ENCODE measurements at regions not wholly inside any gene's neighbourhood (a gene's known extent, or its start where the extent isn't known, plus 50 kb on each side); places are given as distances from the start of the nearest gene placed in this dataset.
"Not testable (repeated sequence)": the region's sequence is repeated elsewhere in the genome, so short reads cannot be mapped to it uniquely, and the experiment has no call there.

GRCh38 chr6:150516199-150516598, 83.5 kb upstream of the PLEKHG1 start:
- Histone ChIP-seq H3K27ac (ENCODE audit: low read depth, low read length) (no peak overlapping the region), H3K9ac (ENCODE audit: low read depth in 1 of 3, low read length in 3 of 3) (no peak overlapping the region), H3K4me1 (ENCODE audit: control insufficient read depth in 3 of 3, insufficient read depth in 3 of 3, low read length in 3 of 3) (no peaks in the 10 kb centered on the region), H3K27me3 (ENCODE audit: control insufficient read depth in 3 of 3, insufficient read depth in 3 of 3, low read length in 3 of 3) (no peaks in the 10 kb centered on the region), H3K36me3 (ENCODE audit: control insufficient read depth in 3 of 3, insufficient read depth in 3 of 3, low read length in 3 of 3) (no peaks in the 10 kb centered on the region), H3K9me3 (ENCODE audit: control insufficient read depth in 3 of 3, low read length in 3 of 3) (no peaks in the 10 kb centered on the region), H3K4me3 (ENCODE audit: low read length in 3 of 3) (no peak overlapping the region)

GRCh38 chr6:150517175-150517574, 82.5 kb upstream of the PLEKHG1 start:
- Histone ChIP-seq H3K36me3 (ENCODE audit: control insufficient read depth in 3 of 3, insufficient read depth in 3 of 3, low read length in 3 of 3) (no peaks in the 10 kb centered on the region), H3K27me3 (ENCODE audit: control insufficient read depth in 3 of 3, insufficient read depth in 3 of 3, low read length in 3 of 3) (no peaks in the 10 kb centered on the region), H3K4me1 (ENCODE audit: control insufficient read depth in 3 of 3, insufficient read depth in 3 of 3, low read length in 3 of 3) (no peaks in the 10 kb centered on the region), H3K9me3 (ENCODE audit: control insufficient read depth in 3 of 3, low read length in 3 of 3) (no peaks in the 10 kb centered on the region), H3K9ac (ENCODE audit: low read depth in 1 of 3, low read length in 3 of 3) (no peak overlapping the region), H3K27ac (ENCODE audit: low read depth, low read length) (no peak overlapping the region), H3K4me3 (ENCODE audit: low read length in 3 of 3) (no peak overlapping the region)

GRCh38 chr6:150521482-150521881, 78.2 kb upstream of the PLEKHG1 start:
- Histone ChIP-seq H3K27me3 (ENCODE audit: control insufficient read depth in 3 of 3, insufficient read depth in 3 of 3, low read length in 3 of 3) (no peaks in the 10 kb centered on the region), H3K4me1 (ENCODE audit: control insufficient read depth in 3 of 3, insufficient read depth in 3 of 3, low read length in 3 of 3) (no peaks in the 10 kb centered on the region), H3K9ac (ENCODE audit: low read depth in 1 of 3, low read length in 3 of 3) (no peak overlapping the region), H3K36me3 (ENCODE audit: control insufficient read depth in 3 of 3, insufficient read depth in 3 of 3, low read length in 3 of 3) (no peaks in the 10 kb centered on the region), H3K27ac (ENCODE audit: low read depth, low read length) (no peak overlapping the region), H3K4me3 (ENCODE audit: low read length in 3 of 3) (no peak overlapping the region), H3K9me3 (ENCODE audit: control insufficient read depth in 3 of 3, low read length in 3 of 3) (no peaks in the 10 kb centered on the region)

- not testable (repeated sequence) for H3K27ac ChIP-seq (ENCODE audit: low read depth, low read length); H3K4me1 ChIP-seq (ENCODE audit: control insufficient read depth in 3 of 3, insufficient read depth in 3 of 3, low read length in 3 of 3); H3K36me3 ChIP-seq (ENCODE audit: control insufficient read depth in 3 of 3, insufficient read depth in 3 of 3, low read length in 3 of 3); H3K27me3 ChIP-seq (ENCODE audit: control insufficient read depth in 3 of 3, insufficient read depth in 3 of 3, low read length in 3 of 3); H3K9me3 ChIP-seq (ENCODE audit: control insufficient read depth in 3 of 3, low read length in 3 of 3); H3K9ac ChIP-seq (ENCODE audit: low read depth in 1 of 3, low read length in 3 of 3); H3K4me3 ChIP-seq (ENCODE audit: low read length in 3 of 3)
Measured at GRCh38 chr6:150523216-150523615, 76.5 kb upstream of the PLEKHG1 start.

GRCh38 chr6:150525300-150525699, 74.4 kb upstream of the PLEKHG1 start:
- Histone ChIP-seq H3K4me1 (ENCODE audit: control insufficient read depth in 3 of 3, insufficient read depth in 3 of 3, low read length in 3 of 3) (peaks cover 0 to 2% (median 0%) of the 10 kb centered on the region in 3 donors), H3K4me3 (ENCODE audit: low read length in 3 of 3) (no peak overlapping the region), H3K27ac (ENCODE audit: low read depth, low read length) (no peak overlapping the region), H3K9me3 (ENCODE audit: control insufficient read depth in 3 of 3, low read length in 3 of 3) (no peaks in the 10 kb centered on the region), H3K36me3 (ENCODE audit: control insufficient read depth in 3 of 3, insufficient read depth in 3 of 3, low read length in 3 of 3) (no peaks in the 10 kb centered on the region), H3K9ac (ENCODE audit: low read depth in 1 of 3, low read length in 3 of 3) (no peak overlapping the region), H3K27me3 (ENCODE audit: control insufficient read depth in 3 of 3, insufficient read depth in 3 of 3, low read length in 3 of 3) (no peaks in the 10 kb centered on the region)

GRCh38 chr6:150527100-150527499, 72.6 kb upstream of the PLEKHG1 start:
- H3K9me3 ChIP-seq (ENCODE audit: control insufficient read depth in 3 of 3, low read length in 3 of 3), result no peaks in the 10 kb centered on the region
- no peaks in the 10 kb centered on the region for H3K27me3 ChIP-seq (ENCODE audit: control insufficient read depth in 3 of 3, insufficient read depth in 3 of 3, low read length in 3 of 3)

GRCh38 chr6:150528648-150529285, 70.9 kb upstream of the PLEKHG1 start:
- Histone ChIP-seq H3K9me3 (ENCODE audit: control insufficient read depth in 3 of 3, low read length in 3 of 3) (no peaks in the 10 kb centered on the region), H3K36me3 (ENCODE audit: control insufficient read depth in 3 of 3, insufficient read depth in 3 of 3, low read length in 3 of 3) (no peaks in the 10 kb centered on the region), H3K4me1 (ENCODE audit: control insufficient read depth in 3 of 3, insufficient read depth in 3 of 3, low read length in 3 of 3) (peaks cover 0 to 2% (median 0%) of the 10 kb centered on the region in 3 donors), H3K4me3 (ENCODE audit: low read length in 3 of 3) (no peak overlapping the region), H3K9ac (ENCODE audit: low read depth in 1 of 3, low read length in 3 of 3) (no peak overlapping the region), H3K27ac (ENCODE audit: low read depth, low read length) (no peak overlapping the region), H3K27me3 (ENCODE audit: control insufficient read depth in 3 of 3, insufficient read depth in 3 of 3, low read length in 3 of 3) (no peaks in the 10 kb centered on the region)

More at GRCh38 chr6:150527100-150527499, 72.6 kb upstream of the PLEKHG1 start:
- H3K36me3 ChIP-seq (ENCODE audit: control insufficient read depth in 3 of 3, insufficient read depth in 3 of 3, low read length in 3 of 3), result no peaks in the 10 kb centered on the region
- H3K4me1 ChIP-seq (ENCODE audit: control insufficient read depth in 3 of 3, insufficient read depth in 3 of 3, low read length in 3 of 3), result peaks cover 0 to 2% (median 0%) of the 10 kb centered on the region in 3 donors
- H3K27ac ChIP-seq (ENCODE audit: low read depth, low read length), result no peak overlapping the region
- no peak overlapping the region for H3K4me3 ChIP-seq (ENCODE audit: low read length in 3 of 3)
- no peak overlapping the region for H3K9ac ChIP-seq (ENCODE audit: low read depth in 1 of 3, low read length in 3 of 3)

- Histone ChIP-seq H3K27me3 (ENCODE audit: control insufficient read depth in 3 of 3, insufficient read depth in 3 of 3, low read length in 3 of 3) (no peaks in the 10 kb centered on the region), H3K27ac (ENCODE audit: low read depth, low read length) (no peak overlapping the region), H3K36me3 (ENCODE audit: control insufficient read depth in 3 of 3, insufficient read depth in 3 of 3, low read length in 3 of 3) (no peaks in the 10 kb centered on the region), H3K9me3 (ENCODE audit: control insufficient read depth in 3 of 3, low read length in 3 of 3) (no peaks in the 10 kb centered on the region), H3K9ac (ENCODE audit: low read depth in 1 of 3, low read length in 3 of 3) (no peak overlapping the region), H3K4me1 (ENCODE audit: control insufficient read depth in 3 of 3, insufficient read depth in 3 of 3, low read length in 3 of 3) (peaks cover 0 to 2% (median 0%) of the 10 kb centered on the region in 3 donors), H3K4me3 (ENCODE audit: low read length in 3 of 3) (no peak overlapping the region)
Measured at GRCh38 chr6:150529646-150530045, 70.0 kb upstream of the PLEKHG1 start.

- Histone ChIP-seq H3K36me3 (ENCODE audit: control insufficient read depth in 3 of 3, insufficient read depth in 3 of 3, low read length in 3 of 3) (no peaks in the 10 kb centered on the region), H3K9ac (ENCODE audit: low read depth in 1 of 3, low read length in 3 of 3) (no peak overlapping the region), H3K27ac (ENCODE audit: low read depth, low read length) (no peak overlapping the region), H3K27me3 (ENCODE audit: control insufficient read depth in 3 of 3, insufficient read depth in 3 of 3, low read length in 3 of 3) (no peaks in the 10 kb centered on the region), H3K9me3 (ENCODE audit: control insufficient read depth in 3 of 3, low read length in 3 of 3) (no peaks in the 10 kb centered on the region), H3K4me1 (ENCODE audit: control insufficient read depth in 3 of 3, insufficient read depth in 3 of 3, low read length in 3 of 3) (peaks cover 0 to 2% (median 0%) of the 10 kb centered on the region in 3 donors), H3K4me3 (ENCODE audit: low read length in 3 of 3) (no peak overlapping the region)
Measured at GRCh38 chr6:150531957-150532356, 67.7 kb upstream of the PLEKHG1 start.

GRCh38 chr6:150534553-150534952, 65.1 kb upstream of the PLEKHG1 start:
- no peak overlapping the region for H3K27ac ChIP-seq (ENCODE audit: low read depth, low read length)
- H3K4me1 ChIP-seq (ENCODE audit: control insufficient read depth in 3 of 3, insufficient read depth in 3 of 3, low read length in 3 of 3), result peaks cover 0 to 5% (median 0%) of the 10 kb centered on the region in 3 donors
- H3K9me3 ChIP-seq (ENCODE audit: control insufficient read depth in 3 of 3, low read length in 3 of 3), result no peaks in the 10 kb centered on the region

More at GRCh38 chr6:150534553-150534952, 65.1 kb upstream of the PLEKHG1 start:
- H3K9ac ChIP-seq (ENCODE audit: low read depth in 1 of 3, low read length in 3 of 3), result no peak overlapping the region
- H3K36me3 ChIP-seq (ENCODE audit: control insufficient read depth in 3 of 3, insufficient read depth in 3 of 3, low read length in 3 of 3), result no peaks in the 10 kb centered on the region
- H3K4me3 ChIP-seq (ENCODE audit: low read length in 3 of 3), result no peak overlapping the region
- no peaks in the 10 kb centered on the region for H3K27me3 ChIP-seq (ENCODE audit: control insufficient read depth in 3 of 3, insufficient read depth in 3 of 3, low read length in 3 of 3)
